KMS-11 (cell line): ENCODE measurements at regions not wholly inside any gene's neighbourhood (a gene's known extent, or its start where the extent isn't known, plus 50 kb on each side); places are given as distances from the start of the nearest gene placed in this dataset.

Source experiments
- H2AFZ ChIP-seq: fragments of 200-600 bp; sonication (generic); 2 replicates; pipeline ENCODE4 v1.6.1; 2016; ENCODE audit warnings: antibody characterized with exemption, mixed run types, low read depth
- H3K27ac ChIP-seq: fragments of 200-600 bp; sonication (generic); 2 replicates; pipeline ENCODE4 v1.6.1; 2016; ENCODE audit warnings: mild to moderate bottlenecking, mixed run types
- H3K27me3 ChIP-seq: fragments of 200-600 bp; sonication (generic); 2 replicates; pipeline ENCODE4 v1.6.1; 2017; ENCODE audit warnings: mild to moderate bottlenecking, low read depth, mixed run types, moderate library complexity; ENCODE audit not compliant: insufficient read depth
- H3K36me3 ChIP-seq: fragments of 200-600 bp; sonication (generic); 2 replicates; pipeline ENCODE4 v1.6.1; 2017; ENCODE audit warnings: mild to moderate bottlenecking, mixed run types; ENCODE audit not compliant: insufficient read depth
- H3K4me1 ChIP-seq: fragments of 200-600 bp; sonication (generic); 2 replicates; pipeline ENCODE4 v1.6.1; 2016; ENCODE audit warnings: mild to moderate bottlenecking, low read depth, mixed run types; ENCODE audit not compliant: poor library complexity, severe bottlenecking
- H3K4me2 ChIP-seq: fragments of 200-600 bp; sonication (generic); 2 replicates; pipeline ENCODE4 v1.7.0; 2016; ENCODE audit warnings: mild to moderate bottlenecking, mixed run types
- H3K4me3 ChIP-seq: fragments of 200-600 bp; sonication (generic); IDR thresholded peaks from 2 replicates; pipeline ENCODE4 v1.6.1; 2017; ENCODE audit warnings: low read depth, low read length, mixed read lengths; ENCODE audit not compliant: insufficient read depth
- H3K79me2 ChIP-seq: fragments of 200-600 bp; sonication (generic); 2 replicates; pipeline ENCODE4 v1.6.1; 2016; ENCODE audit warnings: low read depth, mixed run types; ENCODE audit not compliant: insufficient read depth
- H3K9ac ChIP-seq: fragments of 200-600 bp; sonication (generic); 2 replicates; pipeline ENCODE4 v1.6.1; 2016; ENCODE audit warnings: mild to moderate bottlenecking, mixed run types
- H4K20me1 ChIP-seq: fragments of 200-600 bp; sonication (generic); 2 replicates; pipeline ENCODE4 v1.6.1; 2016; ENCODE audit warnings: mild to moderate bottlenecking, mixed run types; ENCODE audit not compliant: insufficient read depth
- TF ChIP-seq, protein P1 (sequence below): fragments of 200-600 bp; sonication (generic); conservative IDR thresholded peaks from 2 replicates; pipeline ENCODE4 v1.6.1; 2017; ENCODE audit warnings: low read depth, mild to moderate bottlenecking, antibody characterized with exemption, low read length, moderate library complexity, mixed read lengths

DNA sequence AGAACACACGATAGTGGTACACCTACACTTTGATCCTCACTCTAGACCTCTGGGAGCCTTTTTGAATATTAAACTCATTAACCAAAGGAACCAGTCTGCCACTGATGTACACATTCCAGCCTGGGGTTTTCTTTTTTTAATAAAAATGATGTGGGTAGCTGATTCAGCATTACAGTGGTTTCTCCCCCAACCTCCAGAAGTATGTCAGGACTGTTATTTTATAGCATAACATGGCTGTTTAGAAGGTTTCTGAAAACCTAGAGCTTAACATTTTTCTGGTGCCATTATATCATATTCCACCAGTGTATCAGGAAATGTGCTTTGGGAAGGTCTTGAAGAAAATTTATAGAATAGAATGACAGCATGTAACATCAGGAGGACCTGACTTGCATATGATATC, 540.9 kb upstream of the WWC1 start:
- TF ChIP-seq, protein P1, sequence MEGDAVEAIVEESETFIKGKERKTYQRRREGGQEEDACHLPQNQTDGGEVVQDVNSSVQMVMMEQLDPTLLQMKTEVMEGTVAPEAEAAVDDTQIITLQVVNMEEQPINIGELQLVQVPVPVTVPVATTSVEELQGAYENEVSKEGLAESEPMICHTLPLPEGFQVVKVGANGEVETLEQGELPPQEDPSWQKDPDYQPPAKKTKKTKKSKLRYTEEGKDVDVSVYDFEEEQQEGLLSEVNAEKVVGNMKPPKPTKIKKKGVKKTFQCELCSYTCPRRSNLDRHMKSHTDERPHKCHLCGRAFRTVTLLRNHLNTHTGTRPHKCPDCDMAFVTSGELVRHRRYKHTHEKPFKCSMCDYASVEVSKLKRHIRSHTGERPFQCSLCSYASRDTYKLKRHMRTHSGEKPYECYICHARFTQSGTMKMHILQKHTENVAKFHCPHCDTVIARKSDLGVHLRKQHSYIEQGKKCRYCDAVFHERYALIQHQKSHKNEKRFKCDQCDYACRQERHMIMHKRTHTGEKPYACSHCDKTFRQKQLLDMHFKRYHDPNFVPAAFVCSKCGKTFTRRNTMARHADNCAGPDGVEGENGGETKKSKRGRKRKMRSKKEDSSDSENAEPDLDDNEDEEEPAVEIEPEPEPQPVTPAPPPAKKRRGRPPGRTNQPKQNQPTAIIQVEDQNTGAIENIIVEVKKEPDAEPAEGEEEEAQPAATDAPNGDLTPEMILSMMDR: no peak
- Histone ChIP-seq H3K27ac (no peak overlapping the region), H3K27me3 (no peaks in the 10 kb centered on the region), H3K4me1 (no peaks in the 10 kb centered on the region), H3K36me3 (no peaks in the 10 kb centered on the region), H3K9ac (no peak overlapping the region), H3K79me2 (no peaks in the 10 kb centered on the region), H4K20me1 (no peaks in the 10 kb centered on the region), H3K4me3 (no peak overlapping the region), H3K4me2 (no peak overlapping the region), H2AFZ (no peak overlapping the region)

DNA sequence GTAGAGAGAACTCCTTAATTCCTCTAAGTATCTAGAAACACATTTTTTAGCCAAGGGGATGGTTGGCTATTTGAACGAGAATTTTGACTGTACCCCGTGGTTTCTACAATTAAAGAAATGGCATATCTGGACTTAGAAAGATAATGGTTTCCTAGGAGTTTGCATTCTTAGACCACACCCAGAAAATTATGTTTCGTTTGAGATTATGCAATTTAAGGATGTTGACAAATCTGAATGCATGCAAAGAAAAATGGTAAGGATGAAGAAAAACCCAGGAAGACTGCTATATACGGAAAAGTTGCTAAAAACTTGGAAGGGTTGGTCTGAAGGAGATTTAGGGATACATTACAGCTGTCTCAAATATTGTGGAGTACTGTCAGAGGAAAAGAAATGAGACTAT, 538.5 kb upstream of the WWC1 start:
- no peaks in the 10 kb centered on the region for H3K4me1 ChIP-seq
- no peaks in the 10 kb centered on the region for H3K27me3 ChIP-seq
- H3K4me3 ChIP-seq: no peak overlapping the region
- no peaks in the 10 kb centered on the region for H3K79me2 ChIP-seq
- no peak overlapping the region for H3K9ac ChIP-seq
- H3K27ac ChIP-seq: no peak overlapping the region
- no peak overlapping the region for H2AFZ ChIP-seq
- H3K36me3 ChIP-seq: no peaks in the 10 kb centered on the region
- no peak overlapping the region for H3K4me2 ChIP-seq
- TF ChIP-seq, protein P1: no peak
- H4K20me1 ChIP-seq: no peaks in the 10 kb centered on the region

DNA sequence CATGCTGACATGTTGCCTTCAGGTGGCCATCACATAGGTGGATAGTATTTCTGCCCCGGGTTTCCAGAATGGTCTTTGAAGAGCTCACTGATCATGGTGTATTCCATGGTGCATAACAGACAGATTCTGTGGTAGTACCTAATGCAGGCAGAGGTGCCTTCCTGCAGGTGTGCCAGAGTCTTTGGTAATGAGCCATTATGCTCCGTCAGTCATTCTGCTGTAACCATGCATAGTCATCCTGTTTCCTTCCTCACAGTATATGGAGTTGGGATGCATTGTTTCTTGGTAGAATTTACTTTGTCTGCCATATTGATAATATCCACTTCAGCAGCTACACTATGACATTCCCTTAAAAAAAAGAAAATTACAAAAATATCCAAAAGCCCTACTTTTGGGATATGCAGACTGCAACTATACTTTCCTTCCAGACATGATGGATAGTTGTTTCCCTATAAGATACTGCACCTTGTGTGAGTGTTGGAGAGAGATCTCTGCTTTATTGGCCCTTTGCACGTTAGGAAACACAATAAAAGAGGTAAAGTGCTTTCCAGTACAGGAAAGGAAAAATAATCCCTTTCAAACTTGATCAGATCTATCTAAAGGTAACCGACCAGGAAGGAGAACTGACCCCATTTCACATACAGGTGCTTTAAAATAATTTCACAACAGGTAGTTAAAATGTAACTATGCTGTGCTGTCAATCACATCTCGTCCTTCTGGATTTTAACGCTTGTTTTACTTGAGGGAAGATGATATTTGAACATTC, 537.5 kb upstream of the WWC1 start:
- TF ChIP-seq, protein P1: no peak
- Histone ChIP-seq H3K4me1 (no peaks in the 10 kb centered on the region), H3K9ac (no peak overlapping the region), H3K4me3 (no peak overlapping the region), H3K4me2 (no peak overlapping the region), H3K27ac (no peak overlapping the region), H3K36me3 (no peaks in the 10 kb centered on the region), H3K27me3 (no peaks in the 10 kb centered on the region), H2AFZ (no peak overlapping the region), H4K20me1 (no peaks in the 10 kb centered on the region), H3K79me2 (no peaks in the 10 kb centered on the region)

DNA sequence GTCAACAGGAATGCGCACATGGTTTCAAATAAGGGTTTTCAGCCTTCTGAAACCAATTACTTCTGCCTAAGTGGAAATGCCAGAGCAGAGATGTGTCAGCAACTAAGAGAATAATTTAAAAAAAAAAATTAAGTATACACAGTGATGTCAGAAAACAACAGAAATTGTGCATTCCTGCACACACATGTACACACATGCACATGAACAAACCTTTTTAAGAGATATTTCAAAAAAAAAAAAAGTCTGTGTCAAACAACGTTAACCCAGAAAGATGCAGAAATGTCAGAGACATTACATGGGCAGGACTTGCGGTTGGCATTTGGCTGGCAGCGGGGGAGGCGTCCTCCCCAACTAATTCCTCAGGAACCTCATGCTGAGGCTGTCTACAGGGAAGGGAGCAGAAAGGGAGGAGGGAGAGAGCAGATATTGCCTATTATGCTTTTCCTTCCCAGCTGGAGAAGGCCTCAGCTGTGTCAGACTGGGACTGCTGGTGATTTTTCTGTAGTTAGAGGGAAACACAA, 536.9 kb upstream of the WWC1 start:
- Histone ChIP-seq H3K9ac (no peak overlapping the region), H3K27ac (no peak overlapping the region)

More for the DNA sequence above, 536.9 kb upstream of the WWC1 start:
- TF ChIP-seq, protein P1: no peak
- no peaks in the 10 kb centered on the region for H4K20me1 ChIP-seq
- no peaks in the 10 kb centered on the region for H3K36me3 ChIP-seq
- H3K79me2 ChIP-seq: no peaks in the 10 kb centered on the region
- no peak overlapping the region for H2AFZ ChIP-seq
- no peaks in the 10 kb centered on the region for H3K27me3 ChIP-seq
- H3K4me2 ChIP-seq: no peak overlapping the region
- H3K4me3 ChIP-seq: no peak overlapping the region
- no peaks in the 10 kb centered on the region for H3K4me1 ChIP-seq
